Tibial nerve (tissue), 4 donors: ENCODE measurements at regions not wholly inside any gene's neighbourhood (a gene's known extent, or its start where the extent isn't known, plus 50 kb on each side); places are given as distances from the start of the nearest gene placed in this dataset.

Experiments used
- DNase-seq, 2 donors: peaks; one replicate each; pipeline ENCODE4 v3.0.0-alpha.2; 2019; ENCODE audit warnings: low spot score in 2 of 2
- H3K27ac ChIP-seq, 4 donors: fragments of 200-600 bp; sonication (generic) in 3 of 4; one replicate each; pipeline ENCODE4 v1.5.1; 2017 to 2019; ENCODE audit warnings: mild to moderate bottlenecking in 1 of 4
- H3K27me3 ChIP-seq, 2 donors: fragments of 200-600 bp; sonication (generic) in 1 of 2; one replicate each; pipeline versions ENCODE4 v1.5.1 to v1.6.0; 2017 to 2019
- H3K36me3 ChIP-seq, 3 donors: fragments of 200-600 bp; sonication (generic); one replicate each; pipeline ENCODE4 v1.5.1; 2018 to 2019
- H3K4me1 ChIP-seq, 4 donors: fragments of 200-600 bp; sonication (generic) in 3 of 4; one replicate each; pipeline ENCODE4 v1.5.1; 2017 to 2019
- H3K4me3 ChIP-seq, 4 donors: fragments of 200-600 bp; sonication (generic) in 3 of 4; one replicate each; pipeline ENCODE4 v1.5.1; 2017 to 2019; ENCODE audit warnings: mild to moderate bottlenecking in 1 of 4, moderate library complexity in 1 of 4
- H3K9me3 ChIP-seq, 4 donors: fragments of 200-600 bp; sonication (generic) in 3 of 4; one replicate each; pipeline ENCODE4 v1.5.1; 2017 to 2019
- CTCF ChIP-seq, 5 experiments: fragments of 200-600 bp in 3 of 5; fragments of 450-650 bp in 2 of 5; sonication (generic) in 3 of 5; IDR thresholded peaks; one replicate each; pipeline ENCODE4 v1.5.1; 2016 to 2019; ENCODE audit warnings: antibody characterized with exemption in 5 of 5, mild to moderate bottlenecking in 3 of 5, moderate library complexity in 2 of 5
- EP300 ChIP-seq, 2 donors: sonication (generic); formaldehyde crosslinking; IDR thresholded peaks; one replicate each; pipeline ENCODE4 v1.6.1; 2017; ENCODE audit warnings: antibody characterized with exemption in 2 of 2, mild to moderate bottlenecking in 1 of 2
- POLR2A ChIP-seq, 2 donors: fragments of 450-650 bp; IDR thresholded peaks; one replicate each; pipeline ENCODE4 v1.6.1; 2017; ENCODE audit warnings: antibody characterized with exemption in 2 of 2, mild to moderate bottlenecking in 2 of 2, moderate library complexity in 2 of 2
- WGBS, 2 donors: methylation state at CpG; one replicate each; pipeline ENCODE4 v1.1.5; 2018; 5-methylcytosine and 5-hydroxymethylcytosine counted together

GRCh38 chr11:10943968-10944367, 86.1 kb upstream of the ZBED5 start:
- Histone ChIP-seq H3K27ac (no peak overlapping the region), H3K4me3 (no peak overlapping the region), H3K9me3 (no peaks in the 10 kb centered on the region), H3K36me3 (no peaks in the 10 kb centered on the region), H3K27me3 (no peaks in the 10 kb centered on the region), H3K4me1 (no peaks in the 10 kb centered on the region)
- DNase-seq: no peak
- no peak for TF ChIP-seq CTCF (IDR thresholded peaks at IDR 0.05)
- no peak for TF ChIP-seq EP300 (IDR thresholded peaks at IDR 0.05)
- no peak for TF ChIP-seq POLR2A (IDR thresholded peaks at IDR 0.05)
- 58 to 88% methylated on average over 2 of the region's 2 CpGs for WGBS, 2 donors

- Histone ChIP-seq H3K36me3 (no peaks in the 10 kb centered on the region), H3K9me3 (no peaks in the 10 kb centered on the region), H3K27me3 (no peaks in the 10 kb centered on the region), H3K27ac (no peak overlapping the region), H3K4me1 (no peaks in the 10 kb centered on the region), H3K4me3 (no peak overlapping the region)
- TF ChIP-seq CTCF (IDR thresholded peaks at IDR 0.05) (no peak), POLR2A (IDR thresholded peaks at IDR 0.05) (no peak), EP300 (IDR thresholded peaks at IDR 0.05) (no peak)
- DNase-seq: no peak
- 75 to 81% methylated on average over 3 of the region's 3 CpGs for WGBS, 2 donors
Measured at GRCh38 chr11:10942620-10943019, 84.8 kb upstream of the ZBED5 start.

- Histone ChIP-seq H3K27ac (no peak overlapping the region), H3K4me1 (no peaks in the 10 kb centered on the region), H3K4me3 (no peak overlapping the region), H3K36me3 (no peaks in the 10 kb centered on the region), H3K9me3 (no peaks in the 10 kb centered on the region), H3K27me3 (no peaks in the 10 kb centered on the region)
- 76 to 78% methylated on average over 1 of the region's 1 CpG for WGBS, 2 donors
- TF ChIP-seq CTCF (IDR thresholded peaks at IDR 0.05): no peak
- TF ChIP-seq EP300 (IDR thresholded peaks at IDR 0.05): no peak
- TF ChIP-seq POLR2A (IDR thresholded peaks at IDR 0.05): no peak
- DNase-seq: no peak
Measured at GRCh38 chr11:10941871-10942270, 84.0 kb upstream of the ZBED5 start.

- Histone ChIP-seq H3K27ac (no peak overlapping the region), H3K36me3 (no peaks in the 10 kb centered on the region), H3K4me3 (no peak overlapping the region), H3K4me1 (no peaks in the 10 kb centered on the region), H3K9me3 (no peaks in the 10 kb centered on the region), H3K27me3 (no peaks in the 10 kb centered on the region)
- no peak for DNase-seq
- WGBS, 2 donors: 30 to 32% methylated on average over 1 of the region's 1 CpG
- TF ChIP-seq EP300 (IDR thresholded peaks at IDR 0.05) (no peak), CTCF (IDR thresholded peaks at IDR 0.05) (no peak), POLR2A (IDR thresholded peaks at IDR 0.05) (no peak)
Measured at GRCh38 chr11:10941414-10941813, 83.6 kb upstream of the ZBED5 start.

GRCh38 chr11:10938650-10939387, 81.0 kb upstream of the ZBED5 start:
- TF ChIP-seq EP300 (IDR thresholded peaks at IDR 0.05) (no peak), POLR2A (IDR thresholded peaks at IDR 0.05) (no peak), CTCF (IDR thresholded peaks at IDR 0.05) (no peak)
- WGBS, 2 donors: 78 to 85% methylated on average over 4 to 5 of the region's 5 CpGs
- Histone ChIP-seq H3K9me3 (no peaks in the 10 kb centered on the region), H3K36me3 (no peaks in the 10 kb centered on the region), H3K27ac (no peak overlapping the region), H3K27me3 (no peaks in the 10 kb centered on the region), H3K4me3 (no peak overlapping the region), H3K4me1 (peaks cover 0 to 5% (median 0%) of the 10 kb centered on the region in 4 donors)
- DNase-seq: no peak
